KBM-7 (cell line): ENCODE measurements at regions not wholly inside any gene's neighbourhood (a gene's known extent, or its start where the extent isn't known, plus 50 kb on each side); places are given as distances from the start of the nearest gene placed in this dataset.

ENCODE experiments used
- DNase-seq: peaks from one replicate; pipeline ENCODE4 v3.0.0-alpha.2; 2015
- in situ Hi-C: fragments of 300-500 bp; cut with MboI; formaldehyde crosslinking; loops from 2 replicates; pipeline ENCODE4 v1.14.3; 2020; ENCODE audit warnings: low sequenced_read_pairs, low pct_unique_long_range_greater_than_20kb, mixed read lengths

GRCh38 chr1:233843525-233844204, 60.8 kb upstream of the SLC35F3 start:
- in situ Hi-C loops: no loop called here
- DNase-seq: no peak

GRCh38 chr1:233844275-233844674, 60.2 kb upstream of the SLC35F3 start:
- in situ Hi-C loops: no loop called here
- DNase-seq: no peak

- in situ Hi-C loops: no loop called here
- DNase-seq: no peak
Observed at GRCh38 chr1:233844692-233845091, 59.8 kb upstream of the SLC35F3 start.
